DND-41 (cell line): ENCODE measurements at regions not wholly inside any gene's neighbourhood (a gene's known extent, or its start where the extent isn't known, plus 50 kb on each side); places are given as distances from the start of the nearest gene placed in this dataset.

Experiments
- EZH2 ChIP-seq: IDR thresholded peaks from 3 replicates; pipeline ENCODE4 v1.6.1; 2012; ENCODE audit warnings: borderline replicate concordance, low read depth, mild to moderate bottlenecking, moderate library complexity, low read length, inconsistent platforms; ENCODE audit not compliant: severe bottlenecking
- TF ChIP-seq, protein P1 (sequence below): IDR thresholded peaks from 2 replicates; pipeline ENCODE4 v1.5.1; 2012; ENCODE audit warnings: borderline replicate concordance, low read length, moderate library complexity, mild to moderate bottlenecking; ENCODE audit not compliant: poor library complexity, severe bottlenecking; ENCODE audit errors: extremely low read depth

DNA sequence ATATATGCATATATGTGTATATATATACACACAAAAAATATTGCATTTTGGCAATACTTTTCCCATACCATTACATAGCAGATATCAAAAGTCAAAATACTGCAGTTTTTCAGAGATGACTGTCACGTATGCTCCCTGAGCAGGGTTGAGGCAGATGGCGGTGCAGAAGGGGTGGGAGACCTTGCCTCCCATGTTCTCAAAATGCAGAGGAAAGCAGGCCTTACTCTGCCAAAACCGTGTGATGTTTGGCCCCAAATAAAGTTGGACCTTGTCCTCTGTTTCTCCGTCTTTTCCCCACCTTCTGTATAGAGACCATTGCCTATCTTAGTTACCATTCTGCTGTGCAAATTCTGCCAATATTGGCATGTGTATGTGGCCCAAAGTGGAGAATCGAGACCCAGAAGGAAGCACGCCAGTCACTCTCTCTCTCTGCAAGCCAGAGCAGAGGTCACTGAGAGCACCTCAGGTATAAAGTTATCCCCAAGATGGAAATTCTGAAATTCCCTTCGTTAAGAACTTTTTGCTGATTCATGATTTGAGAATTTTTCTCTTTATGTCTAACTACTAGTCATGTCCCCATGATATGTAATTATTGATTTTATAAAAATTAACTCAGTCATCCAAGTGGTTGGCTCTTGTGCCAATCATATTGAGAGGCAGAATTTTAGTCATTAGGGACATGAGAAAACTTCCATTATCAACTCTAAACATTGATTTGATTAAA lies 898.8 kb downstream of the EPHA4 start:
- TF ChIP-seq, protein P1, sequence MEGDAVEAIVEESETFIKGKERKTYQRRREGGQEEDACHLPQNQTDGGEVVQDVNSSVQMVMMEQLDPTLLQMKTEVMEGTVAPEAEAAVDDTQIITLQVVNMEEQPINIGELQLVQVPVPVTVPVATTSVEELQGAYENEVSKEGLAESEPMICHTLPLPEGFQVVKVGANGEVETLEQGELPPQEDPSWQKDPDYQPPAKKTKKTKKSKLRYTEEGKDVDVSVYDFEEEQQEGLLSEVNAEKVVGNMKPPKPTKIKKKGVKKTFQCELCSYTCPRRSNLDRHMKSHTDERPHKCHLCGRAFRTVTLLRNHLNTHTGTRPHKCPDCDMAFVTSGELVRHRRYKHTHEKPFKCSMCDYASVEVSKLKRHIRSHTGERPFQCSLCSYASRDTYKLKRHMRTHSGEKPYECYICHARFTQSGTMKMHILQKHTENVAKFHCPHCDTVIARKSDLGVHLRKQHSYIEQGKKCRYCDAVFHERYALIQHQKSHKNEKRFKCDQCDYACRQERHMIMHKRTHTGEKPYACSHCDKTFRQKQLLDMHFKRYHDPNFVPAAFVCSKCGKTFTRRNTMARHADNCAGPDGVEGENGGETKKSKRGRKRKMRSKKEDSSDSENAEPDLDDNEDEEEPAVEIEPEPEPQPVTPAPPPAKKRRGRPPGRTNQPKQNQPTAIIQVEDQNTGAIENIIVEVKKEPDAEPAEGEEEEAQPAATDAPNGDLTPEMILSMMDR: no peak
- TF ChIP-seq EZH2: no peak
